Spleen (tissue), 7 donors: ENCODE measurements at regions not wholly inside any gene's neighbourhood (a gene's known extent, or its start where the extent isn't known, plus 50 kb on each side); places are given as distances from the start of the nearest gene placed in this dataset.
"Not testable (repeated sequence)": the region's sequence is repeated elsewhere in the genome, so short reads cannot be mapped to it uniquely, and the experiment has no call there.

Experiments
- CTCF ChIP-seq, 11 experiments: fragments of 200-600 bp in 7 of 11; fragments of 450-650 bp in 4 of 11; sonication (generic) in 4 of 11; IDR thresholded peaks in 8 of 11; conservative IDR thresholded peaks in 3 of 11; 1 replicate in 7 of 11; 2 replicates in 4 of 11; pipeline versions ENCODE4 v1.4.0 to v1.8.0; 2016 to 2021; ENCODE audit warnings: antibody characterized with exemption in 11 of 11, inconsistent platforms in 4 of 11, mild to moderate bottlenecking in 1 of 11
- POLR2A ChIP-seq, 3 donors: fragments of 450-650 bp; IDR thresholded peaks; one replicate each; pipeline ENCODE4 v1.5.1; 2017; ENCODE audit warnings: antibody characterized with exemption in 3 of 3, mild to moderate bottlenecking in 1 of 3
- POLR2AphosphoS5 ChIP-seq, 3 donors: sonication (generic); formaldehyde crosslinking; IDR thresholded peaks; one replicate each; pipeline ENCODE4 v1.5.1; 2017; ENCODE audit warnings: antibody characterized with exemption in 3 of 3
- donor health status: DM: no; HTN: no; CAD: no; lungs with moderate emphysema.
- donor health status: DM: no; HTN: no; CAD: no.
- donor health status: DM: no; HTN: no; CAD: no.

DNA sequence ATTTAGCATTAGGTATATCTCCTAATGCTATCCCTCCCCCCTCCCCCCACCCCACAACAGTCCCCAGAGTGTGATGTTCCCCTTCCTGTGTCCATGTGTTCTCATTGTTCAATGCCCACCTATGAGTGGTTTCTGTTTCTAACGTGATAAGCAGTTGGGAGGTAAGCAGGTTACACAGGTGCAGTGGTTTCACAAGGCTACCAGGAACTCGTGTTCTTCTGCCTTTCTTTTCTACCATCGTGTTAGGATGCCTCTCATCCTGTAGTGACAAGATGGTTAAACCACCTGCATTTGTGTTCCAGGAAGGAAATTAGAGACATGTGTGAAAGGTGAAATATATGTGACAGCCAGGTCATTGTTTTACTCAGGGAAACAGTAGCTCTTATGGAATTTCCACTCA, 476.5 kb upstream of the DDX18 start:
- TF ChIP-seq POLR2A (IDR thresholded peaks at IDR 0.05); CTCF (IDR thresholded peaks at IDR 0.05 in 8 of 11, conservative IDR thresholded peaks at IDR 0.05 in 3 of 11); POLR2AphosphoS5 (IDR thresholded peaks at IDR 0.05): not testable (repeated sequence)
